Gastrocnemius medialis (tissue), 4 donors: ENCODE measurements at regions not wholly inside any gene's neighbourhood (a gene's known extent, or its start where the extent isn't known, plus 50 kb on each side); places are given as distances from the start of the nearest gene placed in this dataset.

ENCODE experiments used
- ATAC-seq, 2 donors: fragments of 150-250 bp; one replicate each; pipeline ENCODE4 v1.9.1; 2016
- DNase-seq, 2 donors: peaks; one replicate each; pipeline ENCODE4 v3.0.0-alpha.2; 2019
- H3K27ac ChIP-seq, 4 donors: fragments of 200-600 bp; sonication (generic); 1 replicate in 1 of 4; 2 replicates in 3 of 4; pipeline ENCODE4 v1.5.1; 2016 to 2018; ENCODE audit warnings: mild to moderate bottlenecking in 2 of 4, moderate library complexity in 1 of 4
- H3K27me3 ChIP-seq, 3 donors: fragments of 200-600 bp; sonication (generic) in 2 of 3; 1 replicate in 1 of 3; 2 replicates in 2 of 3; pipeline versions ENCODE4 v1.5.1 to v1.6.0; 2016 to 2019; ENCODE audit warnings: mild to moderate bottlenecking in 1 of 3, moderate library complexity in 1 of 3
- H3K36me3 ChIP-seq, 2 donors: fragments of 200-600 bp; sonication (generic) in 1 of 2; one replicate each; pipeline ENCODE4 v1.5.1; 2017 to 2018
- H3K4me1 ChIP-seq, 2 donors: fragments of 200-600 bp; sonication (generic) in 1 of 2; one replicate each; pipeline ENCODE4 v1.5.1; 2016 to 2017; ENCODE audit warnings: mild to moderate bottlenecking in 2 of 2
- H3K4me3 ChIP-seq, 4 donors: fragments of 200-600 bp; sonication (generic) in 3 of 4; 1 replicate in 1 of 4; 2 replicates in 3 of 4; pipeline ENCODE4 v1.5.1; 2016 to 2019; ENCODE audit warnings: mild to moderate bottlenecking in 2 of 4
- H3K9me3 ChIP-seq, 3 donors: fragments of 200-600 bp; sonication (generic) in 2 of 3; 1 replicate in 1 of 3; 2 replicates in 2 of 3; pipeline ENCODE4 v1.5.1; 2016 to 2019
- CTCF ChIP-seq, 5 experiments: fragments of 450-650 bp in 3 of 5; fragments of 200-600 bp in 2 of 5; sonication (generic) in 2 of 5; IDR thresholded peaks in 4 of 5; conservative IDR thresholded peaks in 1 of 5; 1 replicate in 4 of 5; 2 replicates in 1 of 5; pipeline ENCODE4 v1.5.1; 2016 to 2019; ENCODE audit warnings: antibody characterized with exemption in 5 of 5, mild to moderate bottlenecking in 3 of 5, moderate library complexity in 3 of 5
- POLR2A ChIP-seq, 2 donors: fragments of 450-650 bp; IDR thresholded peaks; one replicate each; pipeline ENCODE4 v1.6.1; 2017; ENCODE audit warnings: antibody characterized with exemption in 2 of 2, mild to moderate bottlenecking in 2 of 2, moderate library complexity in 2 of 2
- in situ Hi-C, 4 donors: fragments of 200-750 bp; cut with MboI; loops; one replicate each; pipeline versions ENCODE4 v1.15.0 to v1.8.0; 2017; ENCODE audit warnings: low sequenced_read_pairs in 4 of 4
- intact Hi-C: fragments of 100-400 bp; cut with DNase I; formaldehyde crosslinking; loops from one replicate; pipeline ENCODE4 v1.15.1; 2023; ENCODE audit warnings: low total_unique reads

- no peaks in the 10 kb centered on the region for H3K4me1 ChIP-seq
- no peak overlapping the region for H3K27ac ChIP-seq
- no peak overlapping the region for H3K4me3 ChIP-seq
- DNase-seq, result no peak
- H3K9me3 ChIP-seq, result no peaks in the 10 kb centered on the region
- no peaks in the 10 kb centered on the region for H3K36me3 ChIP-seq
- in situ Hi-C loops, result no loop called here
- intact Hi-C loops, result no loop called here
- ATAC-seq, result no peak
- no peaks in the 10 kb centered on the region for H3K27me3 ChIP-seq
- TF ChIP-seq CTCF (IDR thresholded peaks at IDR 0.05 in 4 of 5, conservative IDR thresholded peaks at IDR 0.05 in 1 of 5) (no peak), POLR2A (IDR thresholded peaks at IDR 0.05) (no peak)
Measured at GRCh38 chr3:69567023-69567709, 172.1 kb upstream of the MITF start.

- H3K9me3 ChIP-seq, result no peaks in the 10 kb centered on the region
- no peak for DNase-seq
- no peak overlapping the region for H3K27ac ChIP-seq
- TF ChIP-seq CTCF (IDR thresholded peaks at IDR 0.05 in 4 of 5, conservative IDR thresholded peaks at IDR 0.05 in 1 of 5) (no peak), POLR2A (IDR thresholded peaks at IDR 0.05) (no peak)
- intact Hi-C loops, result no loop called here
- no peak overlapping the region for H3K4me3 ChIP-seq
- H3K4me1 ChIP-seq, result no peaks in the 10 kb centered on the region
- H3K27me3 ChIP-seq, result no peaks in the 10 kb centered on the region
- no peak for ATAC-seq
- no peaks in the 10 kb centered on the region for H3K36me3 ChIP-seq
- in situ Hi-C loops, result no loop called here
Measured at GRCh38 chr3:69566275-69566674, 173.0 kb upstream of the MITF start.

- Histone ChIP-seq H3K4me3 (no peak overlapping the region), H3K36me3 (no peaks in the 10 kb centered on the region), H3K9me3 (no peaks in the 10 kb centered on the region), H3K27ac (no peak overlapping the region), H3K4me1 (no peaks in the 10 kb centered on the region), H3K27me3 (no peaks in the 10 kb centered on the region)
- in situ Hi-C loops, result no loop called here
- TF ChIP-seq POLR2A (IDR thresholded peaks at IDR 0.05), result no peak
- TF ChIP-seq CTCF (IDR thresholded peaks at IDR 0.05 in 4 of 5, conservative IDR thresholded peaks at IDR 0.05 in 1 of 5), result no peak
- intact Hi-C loops, result no loop called here
- no peak for DNase-seq
- no peak for ATAC-seq
Measured at GRCh38 chr3:69565316-69565715, 173.9 kb upstream of the MITF start.

GRCh38 chr3:69563981-69564380 lies 175.3 kb upstream of the MITF start:
- Histone ChIP-seq H3K27me3 (no peaks in the 10 kb centered on the region), H3K36me3 (no peaks in the 10 kb centered on the region), H3K4me1 (peaks cover 0 to 4% of the 10 kb centered on the region in 2 donors), H3K9me3 (no peaks in the 10 kb centered on the region), H3K4me3 (no peak overlapping the region), H3K27ac (no peak overlapping the region)
- DNase-seq (no peak), ATAC-seq (no peak)
- intact Hi-C loops, result no loop called here
- in situ Hi-C loops, result no loop called here
- TF ChIP-seq POLR2A (IDR thresholded peaks at IDR 0.05), result no peak
- TF ChIP-seq CTCF (IDR thresholded peaks at IDR 0.05 in 4 of 5, conservative IDR thresholded peaks at IDR 0.05 in 1 of 5), result no peak

- intact Hi-C loops, result no loop called here
- in situ Hi-C loops, result no loop called here
- Histone ChIP-seq H3K9me3 (no peaks in the 10 kb centered on the region), H3K4me1 (peaks cover 0 to 4% of the 10 kb centered on the region in 2 donors), H3K27me3 (no peaks in the 10 kb centered on the region), H3K4me3 (no peak overlapping the region), H3K36me3 (no peaks in the 10 kb centered on the region), H3K27ac (no peak overlapping the region)
- ATAC-seq (no peak), DNase-seq (no peak)
- TF ChIP-seq POLR2A (IDR thresholded peaks at IDR 0.05), result no peak
- TF ChIP-seq CTCF (IDR thresholded peaks at IDR 0.05 in 4 of 5, conservative IDR thresholded peaks at IDR 0.05 in 1 of 5), result no peak
Measured at GRCh38 chr3:69563151-69563550, 176.1 kb upstream of the MITF start.
